ENCODE measurements at regions not wholly inside any gene's neighbourhood (a gene's known extent, or its start where the extent isn't known, plus 50 kb on each side); places are given as distances from the start of the nearest gene placed in this dataset.

DNA sequence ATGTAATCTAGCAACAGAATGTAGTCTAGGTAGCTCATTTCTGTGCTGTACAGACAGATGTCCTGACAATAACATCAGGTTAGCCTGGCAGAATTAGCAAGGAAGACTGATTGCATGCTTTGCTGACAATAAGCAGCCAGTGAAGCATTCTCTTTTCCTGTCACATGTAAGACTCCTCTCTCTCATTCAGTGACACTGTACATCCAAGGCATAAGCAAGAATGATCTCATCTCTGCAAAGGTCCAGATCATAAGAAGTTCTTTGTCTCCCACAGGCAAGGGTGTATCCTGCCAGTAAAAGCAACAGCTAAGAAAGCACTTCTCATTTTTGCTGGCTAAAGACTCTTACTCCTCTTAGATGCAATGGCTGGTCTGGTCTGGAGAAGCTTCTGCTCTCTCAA lies 861.8 kb downstream of the TAF11L14 start:
- TF ChIP-seq KDM5A (IDR thresholded peaks at IDR 0.05; ENCODE audit: low read length): no peak
- TF ChIP-seq, protein P1, sequence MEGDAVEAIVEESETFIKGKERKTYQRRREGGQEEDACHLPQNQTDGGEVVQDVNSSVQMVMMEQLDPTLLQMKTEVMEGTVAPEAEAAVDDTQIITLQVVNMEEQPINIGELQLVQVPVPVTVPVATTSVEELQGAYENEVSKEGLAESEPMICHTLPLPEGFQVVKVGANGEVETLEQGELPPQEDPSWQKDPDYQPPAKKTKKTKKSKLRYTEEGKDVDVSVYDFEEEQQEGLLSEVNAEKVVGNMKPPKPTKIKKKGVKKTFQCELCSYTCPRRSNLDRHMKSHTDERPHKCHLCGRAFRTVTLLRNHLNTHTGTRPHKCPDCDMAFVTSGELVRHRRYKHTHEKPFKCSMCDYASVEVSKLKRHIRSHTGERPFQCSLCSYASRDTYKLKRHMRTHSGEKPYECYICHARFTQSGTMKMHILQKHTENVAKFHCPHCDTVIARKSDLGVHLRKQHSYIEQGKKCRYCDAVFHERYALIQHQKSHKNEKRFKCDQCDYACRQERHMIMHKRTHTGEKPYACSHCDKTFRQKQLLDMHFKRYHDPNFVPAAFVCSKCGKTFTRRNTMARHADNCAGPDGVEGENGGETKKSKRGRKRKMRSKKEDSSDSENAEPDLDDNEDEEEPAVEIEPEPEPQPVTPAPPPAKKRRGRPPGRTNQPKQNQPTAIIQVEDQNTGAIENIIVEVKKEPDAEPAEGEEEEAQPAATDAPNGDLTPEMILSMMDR (IDR thresholded peaks at IDR 0.05; ENCODE audit: control extremely low read depth in 1 of 3, insufficient read depth in 1 of 3, low read depth in 1 of 3, low read length in 3 of 3): no peak
- TF ChIP-seq ZNF274 (IDR thresholded peaks at IDR 0.05; ENCODE audit: borderline replicate concordance, extremely low read depth, low read length): no peak
- TF ChIP-seq JUND (IDR thresholded peaks at IDR 0.05; ENCODE audit: low read length): no peak
- no peak for TF ChIP-seq EZH2 (IDR thresholded peaks at IDR 0.05; ENCODE audit: low read depth, low read length, severe bottlenecking)
- TF ChIP-seq, protein P2, sequence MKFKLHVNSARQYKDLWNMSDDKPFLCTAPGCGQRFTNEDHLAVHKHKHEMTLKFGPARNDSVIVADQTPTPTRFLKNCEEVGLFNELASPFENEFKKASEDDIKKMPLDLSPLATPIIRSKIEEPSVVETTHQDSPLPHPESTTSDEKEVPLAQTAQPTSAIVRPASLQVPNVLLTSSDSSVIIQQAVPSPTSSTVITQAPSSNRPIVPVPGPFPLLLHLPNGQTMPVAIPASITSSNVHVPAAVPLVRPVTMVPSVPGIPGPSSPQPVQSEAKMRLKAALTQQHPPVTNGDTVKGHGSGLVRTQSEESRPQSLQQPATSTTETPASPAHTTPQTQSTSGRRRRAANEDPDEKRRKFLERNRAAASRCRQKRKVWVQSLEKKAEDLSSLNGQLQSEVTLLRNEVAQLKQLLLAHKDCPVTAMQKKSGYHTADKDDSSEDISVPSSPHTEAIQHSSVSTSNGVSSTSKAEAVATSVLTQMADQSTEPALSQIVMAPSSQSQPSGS (IDR thresholded peaks at IDR 0.05; ENCODE audit: low read length): no peak
- TF ChIP-seq POLR2AphosphoS5 (IDR thresholded peaks at IDR 0.05; ENCODE audit: low read depth, low read length): no peak
- TF ChIP-seq SIN3A (conservative IDR thresholded peaks at IDR 0.05 in 1 of 2, IDR thresholded peaks at IDR 0.05 in 1 of 2; ENCODE audit: low read depth in 1 of 2, low read length in 2 of 2): no peak
- TF ChIP-seq GTF2F1 (IDR thresholded peaks at IDR 0.05; ENCODE audit: borderline replicate concordance, low read depth, low read length): no peak
- TF ChIP-seq, protein P3, sequence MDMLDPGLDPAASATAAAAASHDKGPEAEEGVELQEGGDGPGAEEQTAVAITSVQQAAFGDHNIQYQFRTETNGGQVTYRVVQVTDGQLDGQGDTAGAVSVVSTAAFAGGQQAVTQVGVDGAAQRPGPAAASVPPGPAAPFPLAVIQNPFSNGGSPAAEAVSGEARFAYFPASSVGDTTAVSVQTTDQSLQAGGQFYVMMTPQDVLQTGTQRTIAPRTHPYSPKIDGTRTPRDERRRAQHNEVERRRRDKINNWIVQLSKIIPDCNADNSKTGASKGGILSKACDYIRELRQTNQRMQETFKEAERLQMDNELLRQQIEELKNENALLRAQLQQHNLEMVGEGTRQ (IDR thresholded peaks at IDR 0.05; ENCODE audit: low read length): no peak
- no peak for TF ChIP-seq TBP (IDR thresholded peaks at IDR 0.05; ENCODE audit: low read depth, low read length)
- TF ChIP-seq POLR2A (IDR thresholded peaks at IDR 0.05; ENCODE audit: control extremely low read depth in 1 of 2, low read depth in 2 of 2, low read length in 2 of 2): no peak
- no peak for TF ChIP-seq CBX5 (IDR thresholded peaks at IDR 0.05; ENCODE audit: low read depth, low read length)
- no peak for TF ChIP-seq SUZ12 (IDR thresholded peaks at IDR 0.05; ENCODE audit: low read length)

Data from H1 (cell line).